Adrenal gland (tissue), 5 donors: ENCODE measurements at regions not wholly inside any gene's neighbourhood (a gene's known extent, or its start where the extent isn't known, plus 50 kb on each side); places are given as distances from the start of the nearest gene placed in this dataset.

ENCODE experiments used
- POLR2A ChIP-seq, 2 donors: fragments of 450-650 bp; IDR thresholded peaks; one replicate each; pipeline ENCODE4 v1.6.1; 2017; ENCODE audit warnings: antibody characterized with exemption in 2 of 2, mild to moderate bottlenecking in 2 of 2, moderate library complexity in 1 of 2
- TF ChIP-seq, protein P1 (sequence below), 6 experiments: fragments of 450-650 bp in 4 of 6; fragments of 200-600 bp in 2 of 6; sonication (generic) in 1 of 6; IDR thresholded peaks; 1 replicate in 5 of 6; 2 replicates in 1 of 6; pipeline versions ENCODE4 v1.5.1 to v1.8.0; 2016 to 2021; ENCODE audit warnings: antibody characterized with exemption in 6 of 6, mild to moderate bottlenecking in 2 of 6, moderate library complexity in 1 of 6
- donor health status: DM: no; HTN: no; CAD: no.

DNA sequence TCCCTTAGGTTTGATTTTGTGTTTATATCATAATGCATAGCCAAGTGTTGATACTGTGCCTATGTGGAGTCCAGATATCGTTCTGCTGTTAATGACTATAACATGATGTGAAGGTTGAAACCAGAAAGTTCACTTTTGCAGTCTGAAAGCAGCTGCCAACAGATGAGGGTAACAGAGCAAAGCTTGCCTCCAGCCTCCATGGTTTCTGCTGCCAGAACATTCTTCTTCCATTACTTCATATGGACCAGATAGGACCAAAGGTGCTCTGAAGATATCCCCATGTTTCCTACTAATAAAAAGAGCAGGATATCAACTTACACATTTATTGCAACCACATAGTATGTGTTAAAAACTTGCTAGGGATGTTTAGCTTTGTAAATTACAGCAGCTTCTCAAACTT, 394.1 kb downstream of the SPRY1 start:
- TF ChIP-seq, protein P1, sequence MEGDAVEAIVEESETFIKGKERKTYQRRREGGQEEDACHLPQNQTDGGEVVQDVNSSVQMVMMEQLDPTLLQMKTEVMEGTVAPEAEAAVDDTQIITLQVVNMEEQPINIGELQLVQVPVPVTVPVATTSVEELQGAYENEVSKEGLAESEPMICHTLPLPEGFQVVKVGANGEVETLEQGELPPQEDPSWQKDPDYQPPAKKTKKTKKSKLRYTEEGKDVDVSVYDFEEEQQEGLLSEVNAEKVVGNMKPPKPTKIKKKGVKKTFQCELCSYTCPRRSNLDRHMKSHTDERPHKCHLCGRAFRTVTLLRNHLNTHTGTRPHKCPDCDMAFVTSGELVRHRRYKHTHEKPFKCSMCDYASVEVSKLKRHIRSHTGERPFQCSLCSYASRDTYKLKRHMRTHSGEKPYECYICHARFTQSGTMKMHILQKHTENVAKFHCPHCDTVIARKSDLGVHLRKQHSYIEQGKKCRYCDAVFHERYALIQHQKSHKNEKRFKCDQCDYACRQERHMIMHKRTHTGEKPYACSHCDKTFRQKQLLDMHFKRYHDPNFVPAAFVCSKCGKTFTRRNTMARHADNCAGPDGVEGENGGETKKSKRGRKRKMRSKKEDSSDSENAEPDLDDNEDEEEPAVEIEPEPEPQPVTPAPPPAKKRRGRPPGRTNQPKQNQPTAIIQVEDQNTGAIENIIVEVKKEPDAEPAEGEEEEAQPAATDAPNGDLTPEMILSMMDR (IDR thresholded peaks at IDR 0.05), result no peak
- no peak for TF ChIP-seq POLR2A (IDR thresholded peaks at IDR 0.05)
